ENCODE measurements at regions not wholly inside any gene's neighbourhood (a gene's known extent, or its start where the extent isn't known, plus 50 kb on each side); places are given as distances from the start of the nearest gene placed in this dataset.
A peak's percentile ranks its signal among the peaks of the same experiment; 100 is the strongest.
"Not testable (repeated sequence)": the region's sequence is repeated elsewhere in the genome, so short reads cannot be mapped to it uniquely, and the experiment has no call there.

DNA sequence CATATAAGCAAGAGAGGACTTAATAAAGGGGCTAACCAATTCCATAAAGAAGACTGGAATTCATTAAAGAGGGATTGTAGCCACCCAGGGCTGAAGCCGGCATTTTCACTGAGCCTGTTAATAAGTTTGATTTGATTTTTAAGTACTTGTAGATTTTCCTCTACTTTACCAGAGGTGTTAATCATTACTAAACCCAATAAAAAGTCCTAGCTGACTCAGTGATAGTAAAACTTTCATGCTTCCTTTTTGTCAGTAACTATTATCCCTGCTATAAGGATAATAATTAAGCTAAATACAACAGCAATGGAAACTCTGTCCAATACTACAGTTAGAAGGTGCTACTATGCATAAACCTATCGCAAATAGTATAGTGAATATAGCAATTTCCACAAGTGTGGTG lies 260.2 kb downstream of the CEMIP2 start:
- DNase-seq (ENCODE audit: low read depth, low spot score) = not testable (repeated sequence)

DNA sequence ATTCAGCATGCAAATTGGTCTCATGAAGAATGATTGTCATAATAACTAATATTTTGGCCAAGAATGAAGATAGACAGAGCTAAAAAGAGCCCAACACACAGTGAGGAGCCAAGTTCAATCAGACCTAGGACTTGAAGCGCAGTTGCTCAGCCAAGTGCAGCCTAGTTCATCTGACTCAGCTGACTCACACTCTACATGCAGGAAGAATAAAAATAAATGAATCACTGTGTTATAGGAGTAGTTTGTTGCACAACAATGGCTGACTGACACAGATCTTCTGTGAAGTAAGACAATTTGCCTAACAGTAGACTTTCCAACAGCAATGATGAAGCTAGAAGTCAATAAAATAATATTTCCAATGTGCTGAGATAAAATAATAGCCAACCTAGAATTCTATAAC lies 261.5 kb downstream of the CEMIP2 start:
- DNase-seq (ENCODE audit: low read depth, low spot score) = peak; percentile 37

DNA sequence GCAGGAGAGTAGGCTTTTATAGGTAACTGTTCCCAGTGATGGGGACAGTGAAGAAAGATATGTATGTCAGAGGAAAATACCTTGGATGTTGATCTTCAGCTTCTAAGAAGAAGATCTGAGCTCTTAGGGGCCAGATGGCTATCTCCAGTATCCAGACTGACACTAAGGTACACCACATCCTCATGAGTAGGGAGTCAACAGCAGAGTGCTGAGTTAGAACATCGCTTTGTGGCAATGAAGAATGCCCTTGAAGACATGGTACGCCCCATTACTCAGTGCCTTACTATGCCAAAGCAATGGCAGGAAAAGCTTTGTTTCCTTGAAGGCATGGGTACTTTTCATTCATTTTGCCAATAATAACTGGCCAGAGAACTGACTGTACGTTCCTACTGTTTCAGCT lies 263.7 kb downstream of the CEMIP2 start:
- DNase-seq (ENCODE audit: low read depth, low spot score) = peak; percentile 23

DNA sequence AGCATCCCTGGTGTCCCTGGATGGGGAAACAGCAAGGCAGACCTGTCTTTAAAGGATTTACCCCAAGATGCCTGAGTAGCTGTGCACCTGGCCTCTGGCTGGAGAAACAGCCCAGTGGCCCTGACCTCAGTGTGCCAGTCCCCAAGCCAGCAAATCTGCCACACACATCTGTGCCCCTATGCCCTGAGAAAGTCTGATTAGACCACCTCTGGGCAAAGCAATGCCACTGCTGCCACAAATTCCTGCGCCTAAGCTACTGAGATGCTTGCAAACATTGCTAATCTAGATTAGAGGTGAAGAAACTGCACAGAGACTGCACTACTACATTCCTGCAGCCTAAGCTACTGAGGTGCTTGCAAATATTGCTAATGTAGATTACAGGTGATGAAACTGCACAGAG lies 269.6 kb downstream of the CEMIP2 start:
- DNase-seq (ENCODE audit: low read depth, low spot score) = no peak

DNA sequence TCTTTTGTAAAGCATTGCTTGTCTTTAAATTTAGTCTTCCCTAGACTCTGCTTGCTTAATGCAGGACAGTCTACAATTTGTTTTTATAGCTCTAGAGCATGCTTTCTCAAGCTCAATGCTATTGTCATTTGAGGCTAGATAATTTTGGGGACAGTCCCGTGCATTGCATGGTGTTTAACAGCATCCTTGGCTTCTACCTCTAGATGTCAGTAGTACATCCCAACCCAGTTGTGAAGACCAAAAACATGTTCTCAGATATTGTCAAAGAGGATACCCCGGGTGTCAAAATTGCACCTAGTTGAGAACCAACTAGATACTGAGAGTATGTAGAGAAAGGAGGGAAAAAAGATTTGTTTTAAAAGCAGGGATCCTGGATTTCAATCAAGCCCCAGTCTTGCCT lies 277.5 kb downstream of the CEMIP2 start:
- no peak for DNase-seq (ENCODE audit: low read depth, low spot score)

DNA sequence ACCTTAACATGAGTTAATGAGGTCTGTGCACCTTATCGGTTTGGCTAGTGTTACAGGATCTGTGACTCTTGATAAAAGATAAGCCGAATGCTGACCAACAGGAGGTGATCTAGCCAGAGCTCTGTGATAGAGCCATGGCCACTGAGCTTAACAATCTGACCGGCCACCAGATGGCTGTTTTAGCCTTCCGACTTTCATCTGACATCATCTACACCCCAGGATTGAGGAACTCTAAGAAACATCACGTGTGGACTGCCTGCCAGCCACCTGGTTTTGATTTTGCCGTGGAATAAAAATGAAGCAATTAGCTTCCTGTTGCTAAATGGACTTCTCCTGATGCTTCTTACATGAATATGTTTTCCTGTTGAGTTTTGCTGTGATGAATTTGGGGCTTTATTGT lies 281.3 kb downstream of the CEMIP2 start:
- DNase-seq (ENCODE audit: low read depth, low spot score) = no peak

DNA sequence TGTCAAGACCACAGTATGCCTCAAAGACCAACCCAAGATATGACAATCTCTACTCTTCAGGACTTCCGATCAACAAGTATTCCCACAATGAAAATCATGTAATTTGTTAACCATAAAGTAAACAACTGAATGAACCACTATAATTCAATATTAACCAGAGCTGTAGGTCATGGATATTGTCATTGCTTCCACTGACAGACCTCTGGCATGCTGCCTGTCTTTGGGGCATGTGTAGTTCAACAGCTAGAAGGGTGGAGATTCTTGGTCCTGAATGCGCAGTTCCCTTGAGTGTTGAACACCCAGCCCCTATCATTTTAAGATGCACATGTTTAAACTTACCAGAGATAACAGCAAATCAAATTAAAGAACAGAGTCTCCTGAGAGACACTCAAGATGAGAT lies 283.0 kb downstream of the CEMIP2 start:
- DNase-seq (ENCODE audit: low read depth, low spot score) = no peak

DNA sequence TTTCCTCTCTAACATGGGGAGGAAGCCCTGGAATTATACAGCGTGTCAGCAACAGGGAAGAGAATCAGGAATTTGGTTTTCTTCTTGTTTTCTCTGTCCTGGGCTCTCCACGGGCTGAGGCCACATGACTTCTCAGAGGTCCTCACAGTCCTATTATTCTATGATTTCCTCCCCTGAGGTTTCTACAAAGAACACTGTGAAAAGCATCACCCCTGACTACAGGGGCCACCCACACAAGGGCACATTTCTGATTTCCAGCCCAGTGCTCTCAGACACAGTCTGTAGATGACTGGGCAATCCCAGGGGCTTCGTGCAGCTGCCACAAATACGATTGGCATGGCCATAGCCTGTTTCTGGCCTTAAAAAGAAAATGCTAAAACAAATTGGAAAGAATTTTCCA lies 284.9 kb downstream of the CEMIP2 start:
- DNase-seq (ENCODE audit: low read depth, low spot score) = no peak

DNA sequence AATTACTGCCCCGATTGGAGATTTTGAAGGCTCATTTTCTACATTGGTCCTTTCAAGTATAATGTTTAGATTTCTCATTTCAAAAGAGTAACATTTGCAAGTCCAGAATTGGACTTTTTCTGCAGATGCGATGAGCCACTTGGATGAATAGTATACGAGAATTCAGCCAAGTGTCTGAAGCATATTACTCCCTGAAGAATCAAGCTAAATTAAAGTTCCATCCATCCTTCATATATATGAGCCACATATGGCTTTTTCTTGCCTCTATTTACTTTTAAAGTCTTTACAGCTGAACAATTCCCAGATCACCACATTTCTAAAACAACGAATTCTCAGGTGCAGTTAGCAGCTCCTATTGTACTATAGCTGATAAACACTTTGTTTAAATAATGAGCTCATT lies 288.7 kb downstream of the CEMIP2 start:
- DNase-seq (ENCODE audit: low read depth, low spot score) = no peak

DNA sequence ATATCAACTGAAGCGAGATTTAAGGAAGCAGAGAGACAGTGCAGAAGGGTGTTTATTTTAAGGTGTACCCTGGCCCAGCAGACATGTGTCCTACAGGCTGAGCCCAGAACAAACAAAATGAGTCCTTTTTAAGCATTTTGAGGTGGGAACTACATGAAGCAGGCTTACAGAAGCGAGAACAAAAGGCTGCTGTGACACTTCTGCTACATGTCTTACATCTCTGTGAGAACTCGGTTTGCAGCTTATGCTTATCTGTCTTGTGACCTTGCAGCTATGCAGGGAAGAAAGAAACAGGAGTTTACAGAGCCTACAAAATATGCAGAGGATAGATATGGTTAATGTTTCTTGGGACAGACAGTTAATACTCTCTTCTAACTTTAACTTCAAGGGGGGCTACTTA lies 295.9 kb downstream of the CEMIP2 start:
- DNase-seq (ENCODE audit: low read depth, low spot score) = no peak

DNA sequence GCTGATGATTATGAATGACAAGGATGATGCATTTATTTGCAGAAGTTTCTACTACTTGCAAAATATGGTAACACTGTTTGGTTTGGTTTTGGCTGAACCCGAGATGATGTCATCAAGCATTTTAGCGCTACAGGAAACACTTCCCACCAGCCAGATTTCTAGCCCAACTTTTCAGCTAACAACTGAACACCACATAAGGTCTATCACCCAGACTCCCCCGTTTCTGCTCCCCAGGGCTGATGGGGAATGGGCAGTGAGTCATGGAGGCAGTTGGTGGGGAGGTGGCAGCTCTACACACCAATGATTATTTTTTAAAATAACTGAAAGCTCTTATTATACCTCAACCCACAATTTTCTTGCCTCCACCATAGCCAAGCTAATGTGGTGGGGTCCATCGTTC lies 302.9 kb downstream of the CEMIP2 start:
- no peak for DNase-seq (ENCODE audit: low read depth, low spot score)

DNA sequence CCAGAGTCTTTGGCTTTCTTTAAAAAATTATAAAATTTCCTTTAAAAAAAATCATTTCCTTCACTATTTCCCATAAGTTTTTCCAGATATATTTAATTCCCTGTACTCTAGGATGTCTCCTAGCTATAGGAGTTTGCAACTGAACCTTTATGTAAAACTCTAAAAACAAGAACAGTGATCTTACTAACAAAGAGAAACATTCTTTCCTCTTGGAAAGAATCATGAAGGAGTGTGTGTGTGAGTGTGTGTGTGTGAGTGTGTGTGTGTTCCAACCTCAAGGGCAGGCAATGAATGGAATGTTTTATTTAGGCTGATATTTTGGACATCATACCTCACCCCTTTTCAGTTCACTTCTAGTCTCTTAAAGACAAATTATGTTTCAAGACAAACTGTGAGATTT lies 309.2 kb downstream of the CEMIP2 start:
- DNase-seq (ENCODE audit: low read depth, low spot score) = no peak

DNA sequence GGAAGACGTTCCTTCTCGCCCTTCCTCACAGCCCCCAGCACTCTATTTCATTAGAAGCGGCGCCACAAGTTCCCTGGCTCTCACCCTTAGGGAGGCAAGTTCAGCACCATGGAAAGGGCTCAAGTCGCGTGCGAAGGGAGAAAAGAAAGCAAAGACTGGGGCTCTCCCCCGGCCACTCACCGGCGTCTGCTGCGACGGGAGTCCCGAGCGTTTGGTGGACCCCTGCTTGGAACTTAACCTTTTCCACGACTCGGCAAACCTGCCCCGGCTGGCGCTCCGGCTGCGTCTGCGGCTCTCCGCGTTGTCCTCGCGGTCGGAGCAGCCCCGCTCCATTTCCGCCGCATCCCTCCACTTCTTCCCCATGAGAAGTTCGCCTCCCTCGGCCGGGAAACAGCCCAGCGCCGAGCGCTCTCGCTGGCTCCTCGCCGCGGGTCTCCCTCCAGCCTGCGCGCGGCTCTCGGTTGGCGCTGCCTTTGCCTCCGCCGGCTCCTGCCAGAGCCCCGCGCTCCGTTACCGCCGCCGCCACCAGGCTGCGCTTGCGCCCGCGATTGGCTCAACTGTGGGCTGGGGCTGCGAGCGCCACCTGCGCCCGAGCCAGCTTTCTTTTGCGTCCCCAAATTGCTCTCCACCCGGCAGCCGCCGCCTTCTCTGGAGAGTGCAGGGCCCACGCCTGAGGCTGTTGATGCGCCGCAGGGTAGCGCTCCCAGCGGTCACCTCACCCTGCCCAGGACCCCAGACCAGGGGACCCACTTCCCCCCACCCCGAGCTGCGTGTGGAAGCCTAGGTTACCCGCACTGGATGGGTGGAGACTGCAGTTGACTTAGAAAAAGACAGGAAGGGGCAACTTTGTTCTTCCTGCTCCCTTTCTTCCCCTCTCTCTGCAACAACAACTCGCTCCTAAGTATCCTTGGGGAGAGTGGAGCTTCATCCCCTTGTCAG lies 321.6 kb downstream of the CEMIP2 start:
- DNase-seq (ENCODE audit: low read depth, low spot score) = peak; percentile 87

DNA sequence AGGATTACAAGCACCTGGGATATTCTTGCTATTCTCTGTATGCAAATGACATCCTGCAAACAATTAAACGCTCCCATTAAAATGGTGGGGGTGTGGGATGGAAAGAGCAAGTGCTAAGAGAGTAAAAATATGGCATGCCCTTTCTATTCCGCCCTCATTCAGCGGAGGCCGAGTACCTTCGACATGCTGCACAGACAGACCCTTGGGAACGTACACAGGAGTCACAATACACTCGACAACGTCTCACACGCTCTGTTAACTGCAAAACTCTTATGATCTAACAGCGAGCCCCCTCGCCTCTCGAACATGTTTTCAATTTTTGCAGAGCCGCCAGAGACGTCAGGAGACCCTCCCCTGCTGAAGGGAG lies 322.2 kb downstream of the CEMIP2 start:
- DNase-seq (ENCODE audit: low read depth, low spot score) = no peak

DNA sequence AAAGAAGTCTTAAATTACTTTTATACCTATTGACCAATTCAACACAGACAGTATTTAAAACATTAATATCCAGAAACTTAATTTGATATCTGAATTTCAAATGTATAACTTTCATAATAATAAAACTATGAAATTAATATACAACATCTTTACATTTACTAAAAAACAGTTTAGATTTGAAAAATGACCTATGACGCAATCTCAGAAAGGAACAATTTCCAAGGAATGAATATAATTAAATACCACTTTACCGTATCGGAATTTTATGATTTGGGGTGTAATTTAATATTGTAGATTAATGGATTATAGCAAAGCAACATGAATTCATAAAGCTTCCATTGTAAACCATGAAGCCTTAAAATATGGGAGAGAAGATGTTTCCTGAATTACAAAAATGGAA lies 321.5 kb upstream of the TRPM3 start:
- no peak for DNase-seq (ENCODE audit: low read depth, low spot score)

DNA sequence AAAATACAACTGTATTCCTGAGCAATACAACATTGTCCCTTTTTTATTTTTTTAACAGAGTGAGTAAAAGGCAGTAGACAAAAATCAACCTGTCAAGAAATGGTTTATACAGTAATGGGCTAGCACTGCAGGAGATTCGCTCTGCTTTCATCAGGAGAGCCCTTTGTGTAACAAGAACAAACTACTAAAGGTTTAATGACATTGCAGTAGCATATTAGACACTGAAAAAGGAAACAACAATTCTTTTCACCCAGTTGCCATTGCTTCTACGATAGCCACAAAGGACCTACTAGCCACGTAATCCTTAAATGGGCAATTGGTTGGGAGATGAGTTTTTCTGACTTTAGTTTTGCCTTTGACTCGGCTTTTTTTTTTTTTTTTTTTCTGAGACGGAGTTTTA lies 319.8 kb upstream of the TRPM3 start:
- DNase-seq (ENCODE audit: low read depth, low spot score) = no peak

DNA sequence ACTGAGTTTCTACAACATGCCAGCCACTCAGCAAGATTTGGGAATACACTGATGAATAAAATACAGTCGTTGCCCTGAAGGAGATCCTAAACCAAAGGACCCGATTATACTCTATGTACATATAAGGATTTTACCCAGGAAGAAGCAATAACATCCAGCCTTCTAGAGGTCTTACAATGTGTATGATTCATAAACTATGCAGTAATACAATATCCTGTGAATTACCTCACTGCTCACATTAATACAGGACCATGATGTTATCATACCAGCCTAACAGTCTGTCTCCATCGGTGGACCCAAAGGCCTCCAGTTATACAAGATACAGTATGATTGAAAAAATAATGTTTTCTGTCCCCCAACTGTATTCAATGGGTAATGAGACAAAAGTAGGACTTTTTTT lies 310.5 kb upstream of the TRPM3 start:
- DNase-seq (ENCODE audit: low read depth, low spot score) = no peak

DNA sequence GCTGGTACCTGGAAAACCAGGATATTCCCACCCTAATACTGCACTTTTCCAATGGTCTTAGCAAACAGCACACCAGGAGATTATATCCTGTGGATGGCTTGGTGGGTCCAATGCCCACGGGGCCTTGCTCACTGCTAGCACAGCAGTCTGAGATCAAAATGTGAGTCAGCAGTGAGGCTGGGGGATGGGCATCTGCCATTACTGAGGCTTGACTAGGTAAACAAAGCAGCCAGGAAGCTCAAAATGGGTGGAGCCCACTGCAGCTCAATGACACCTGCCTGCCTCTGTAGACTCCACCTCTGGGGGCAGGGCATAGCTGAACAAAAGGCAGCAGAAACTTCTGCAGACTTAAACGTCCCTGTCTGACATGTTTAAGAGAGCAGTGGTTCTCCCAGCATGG lies 285.9 kb upstream of the TRPM3 start:
- not testable (repeated sequence) for DNase-seq (ENCODE audit: low read depth, low spot score)

DNA sequence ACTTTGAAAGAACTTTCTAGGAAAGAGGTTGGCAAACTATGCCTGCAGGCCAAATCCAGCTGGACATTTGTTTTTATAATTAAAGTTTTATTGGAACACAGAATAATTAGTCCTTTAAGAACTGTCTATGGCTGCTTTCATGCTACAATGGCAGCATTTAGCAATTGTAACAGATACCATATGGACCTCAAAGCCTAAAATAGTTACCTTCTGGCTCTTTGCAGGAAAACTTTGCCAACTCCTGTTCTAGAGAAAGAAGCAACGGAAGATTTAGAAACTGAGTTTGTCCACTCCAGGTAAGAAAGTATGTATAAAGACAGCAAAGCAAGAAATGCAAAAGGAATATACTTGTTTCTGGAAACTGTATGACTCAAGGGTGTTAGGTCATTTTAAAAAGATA lies 281.7 kb upstream of the TRPM3 start:
- DNase-seq (ENCODE audit: low read depth, low spot score) = no peak

DNA sequence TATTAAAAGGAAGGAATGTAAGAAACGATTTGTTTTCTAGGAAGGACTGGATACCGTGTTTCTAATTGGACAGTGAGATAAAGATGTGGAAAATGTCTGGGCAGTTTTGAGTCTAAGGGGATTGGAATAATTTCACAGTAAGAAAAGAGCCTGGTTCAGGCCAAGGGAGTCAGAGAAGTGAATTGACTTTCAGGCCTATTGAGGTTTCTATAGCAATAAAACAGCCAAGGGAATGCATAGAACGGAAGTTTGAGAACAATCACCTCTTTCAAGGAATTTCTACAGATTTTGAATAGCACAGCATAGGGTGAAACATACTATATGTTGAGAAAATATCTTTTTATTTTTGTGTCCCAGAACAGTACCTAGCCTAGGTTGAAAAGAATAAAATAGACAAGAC lies 271.6 kb upstream of the TRPM3 start:
- no peak for DNase-seq (ENCODE audit: low read depth, low spot score)

DNA sequence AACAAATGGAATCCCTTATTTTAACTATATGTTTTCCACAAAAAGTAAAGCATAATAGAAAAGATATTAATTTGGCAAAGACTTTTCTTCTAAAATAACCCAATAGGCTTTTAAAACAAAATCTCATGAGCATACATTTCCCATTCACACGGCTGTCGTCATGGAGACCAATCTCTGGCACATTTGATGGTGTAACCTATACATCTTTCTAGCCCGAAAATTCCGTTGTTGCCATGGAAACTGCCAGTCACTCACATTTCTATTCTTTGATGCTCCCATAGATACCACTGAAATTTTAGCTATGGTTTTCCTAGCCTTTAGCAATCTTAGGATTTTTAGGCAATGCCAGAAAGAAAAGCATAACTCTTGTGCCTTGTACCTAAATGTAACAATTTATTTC lies 262.9 kb upstream of the TRPM3 start:
- no peak for DNase-seq (ENCODE audit: low read depth, low spot score)

DNA sequence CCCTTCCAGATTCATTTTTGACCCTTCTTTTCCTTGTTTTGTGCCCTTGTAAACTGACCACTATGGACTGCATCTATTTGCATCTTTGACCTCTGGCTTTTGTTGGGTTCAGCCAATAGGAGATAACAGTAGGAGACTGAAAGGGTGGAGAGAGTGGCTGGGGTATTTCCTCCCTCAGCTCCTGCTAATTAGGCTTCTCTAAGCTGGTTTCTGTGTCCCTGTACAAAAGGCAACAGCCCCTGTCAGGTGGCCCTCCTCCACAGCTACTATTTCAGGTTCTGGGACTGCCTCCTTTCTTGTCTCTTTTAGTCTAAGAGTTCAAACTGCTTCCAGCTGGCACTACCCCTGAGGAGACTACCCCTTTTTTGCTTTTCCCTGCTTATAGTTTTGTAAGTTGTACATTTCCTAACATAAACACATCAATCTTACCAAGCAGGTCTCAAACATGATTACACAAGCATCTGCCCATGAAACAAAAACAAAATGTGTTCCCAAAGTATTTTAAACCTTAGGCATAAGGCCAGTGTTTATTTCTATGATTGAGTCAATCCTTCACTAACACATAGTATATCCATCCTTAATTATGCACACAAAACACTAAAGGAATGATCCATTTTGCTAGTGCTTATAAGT lies 262.0 kb upstream of the TRPM3 start:
- no peak for DNase-seq (ENCODE audit: low read depth, low spot score)

DNA sequence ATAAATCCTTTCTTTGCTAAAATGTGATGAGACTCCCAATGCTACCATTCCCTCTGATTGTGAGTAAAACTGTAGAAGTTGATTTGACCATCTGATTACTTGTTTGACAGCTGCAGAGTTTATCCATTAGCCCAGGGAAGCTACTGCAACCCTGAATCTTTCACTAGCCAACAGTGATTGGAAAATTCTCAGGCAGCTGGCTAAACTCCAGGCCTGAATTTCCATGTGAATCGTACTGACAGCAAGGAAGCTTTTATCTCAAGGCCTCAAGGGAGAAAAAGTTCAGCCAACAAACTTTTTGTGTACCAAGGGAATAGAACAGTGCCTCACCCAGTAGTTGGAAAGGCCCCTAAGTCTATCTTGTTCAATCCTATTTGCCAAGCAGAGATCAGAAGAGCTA lies 246.7 kb upstream of the TRPM3 start:
- peak; percentile 52 for DNase-seq (ENCODE audit: low read depth, low spot score)
